ENCODE measurements at regions not wholly inside any gene's neighbourhood (a gene's known extent, or its start where the extent isn't known, plus 50 kb on each side); places are given as distances from the start of the nearest gene placed in this dataset.

DNA sequence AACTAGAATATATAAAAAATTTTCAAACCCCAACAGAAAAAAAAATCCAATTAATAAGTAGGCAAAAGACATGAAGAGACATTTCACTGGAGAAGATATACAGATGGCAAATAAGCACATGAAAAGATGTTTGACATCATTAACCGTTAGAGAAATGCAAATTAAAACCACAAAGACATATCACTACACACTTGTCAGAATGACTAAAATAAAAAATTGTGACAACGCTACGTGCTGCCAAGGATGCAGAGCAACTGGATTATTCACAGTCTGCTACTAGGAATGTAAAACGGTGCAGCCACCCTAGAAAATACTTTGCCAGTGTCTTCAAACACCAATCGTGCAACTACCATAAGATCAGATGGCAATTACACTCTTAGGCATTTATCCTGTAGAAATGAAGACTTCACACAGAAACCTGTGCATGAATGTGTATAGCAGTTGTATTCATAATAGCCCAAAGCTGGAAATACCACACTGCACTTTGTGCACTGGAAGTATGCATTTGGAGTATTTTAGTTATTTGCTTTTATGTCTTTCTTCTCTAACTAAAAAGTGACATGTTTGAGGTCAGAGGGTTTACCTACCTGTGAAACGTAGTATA is 75.3 kb upstream of the PALMD start:
- intact Hi-C loops (cut with DNase I) = no loop called here
- DNase-seq (ENCODE audit: extremely low spot score in 2 of 2) = no peak
- Histone ChIP-seq H3K36me3 (no peaks in the 10 kb centered on the region), H3K27ac (no peak overlapping the region), H3K27me3 (no peaks in the 10 kb centered on the region), H3K4me1 (no peaks in the 10 kb centered on the region), H3K4me3 (no peak overlapping the region), H3K9me3 (no peaks in the 10 kb centered on the region)
- TF ChIP-seq POLR2AphosphoS5 (IDR thresholded peaks at IDR 0.05; ENCODE audit: insufficient read depth in 1 of 2, low read depth in 1 of 2) = no peak

DNA sequence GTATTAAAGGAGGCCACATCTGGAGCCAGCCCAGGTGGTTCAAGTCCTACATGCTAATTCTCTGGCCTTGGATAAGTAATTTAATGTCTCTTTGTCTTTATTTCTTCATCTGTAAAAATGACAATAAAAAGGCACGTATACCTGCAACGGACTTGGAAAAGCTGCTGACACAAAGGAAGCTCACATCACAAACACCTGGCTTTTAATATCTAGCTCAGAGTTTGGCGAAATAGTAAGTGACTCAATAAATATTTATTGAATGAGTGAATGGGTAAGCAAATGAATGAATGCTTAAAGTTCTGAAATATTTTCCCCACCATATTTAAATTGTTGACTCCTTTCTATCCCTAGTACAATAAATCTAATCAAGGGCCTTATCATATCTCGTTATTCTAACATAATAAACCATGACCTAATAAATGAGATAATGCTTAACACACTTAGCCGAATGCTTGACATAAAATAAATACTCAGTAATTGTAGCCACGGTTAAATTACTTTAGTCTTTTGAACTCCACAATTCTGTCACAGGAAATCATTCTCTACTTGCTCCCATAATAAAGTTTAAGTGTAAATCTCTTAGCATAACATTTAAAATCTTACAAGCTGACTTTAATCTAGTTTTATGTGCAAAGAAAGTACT is 74.7 kb upstream of the PALMD start:
- DNase-seq (ENCODE audit: extremely low spot score in 2 of 2) = no peak
- TF ChIP-seq, protein P1, sequence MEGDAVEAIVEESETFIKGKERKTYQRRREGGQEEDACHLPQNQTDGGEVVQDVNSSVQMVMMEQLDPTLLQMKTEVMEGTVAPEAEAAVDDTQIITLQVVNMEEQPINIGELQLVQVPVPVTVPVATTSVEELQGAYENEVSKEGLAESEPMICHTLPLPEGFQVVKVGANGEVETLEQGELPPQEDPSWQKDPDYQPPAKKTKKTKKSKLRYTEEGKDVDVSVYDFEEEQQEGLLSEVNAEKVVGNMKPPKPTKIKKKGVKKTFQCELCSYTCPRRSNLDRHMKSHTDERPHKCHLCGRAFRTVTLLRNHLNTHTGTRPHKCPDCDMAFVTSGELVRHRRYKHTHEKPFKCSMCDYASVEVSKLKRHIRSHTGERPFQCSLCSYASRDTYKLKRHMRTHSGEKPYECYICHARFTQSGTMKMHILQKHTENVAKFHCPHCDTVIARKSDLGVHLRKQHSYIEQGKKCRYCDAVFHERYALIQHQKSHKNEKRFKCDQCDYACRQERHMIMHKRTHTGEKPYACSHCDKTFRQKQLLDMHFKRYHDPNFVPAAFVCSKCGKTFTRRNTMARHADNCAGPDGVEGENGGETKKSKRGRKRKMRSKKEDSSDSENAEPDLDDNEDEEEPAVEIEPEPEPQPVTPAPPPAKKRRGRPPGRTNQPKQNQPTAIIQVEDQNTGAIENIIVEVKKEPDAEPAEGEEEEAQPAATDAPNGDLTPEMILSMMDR (IDR thresholded peaks at IDR 0.05) = no peak
- TF ChIP-seq POLR2A (IDR thresholded peaks at IDR 0.05) (no peak), POLR2AphosphoS5 (IDR thresholded peaks at IDR 0.05; ENCODE audit: insufficient read depth in 1 of 2, low read depth in 1 of 2) (no peak)
- intact Hi-C loops (cut with DNase I) = no loop called here
- no peaks in the 10 kb centered on the region for H3K9me3 ChIP-seq
- no peaks in the 10 kb centered on the region for H3K27me3 ChIP-seq
- no peaks in the 10 kb centered on the region for H3K4me1 ChIP-seq
- no peak overlapping the region for H3K27ac ChIP-seq
- no peak overlapping the region for H3K4me3 ChIP-seq
- H3K36me3 ChIP-seq = no peaks in the 10 kb centered on the region

DNA sequence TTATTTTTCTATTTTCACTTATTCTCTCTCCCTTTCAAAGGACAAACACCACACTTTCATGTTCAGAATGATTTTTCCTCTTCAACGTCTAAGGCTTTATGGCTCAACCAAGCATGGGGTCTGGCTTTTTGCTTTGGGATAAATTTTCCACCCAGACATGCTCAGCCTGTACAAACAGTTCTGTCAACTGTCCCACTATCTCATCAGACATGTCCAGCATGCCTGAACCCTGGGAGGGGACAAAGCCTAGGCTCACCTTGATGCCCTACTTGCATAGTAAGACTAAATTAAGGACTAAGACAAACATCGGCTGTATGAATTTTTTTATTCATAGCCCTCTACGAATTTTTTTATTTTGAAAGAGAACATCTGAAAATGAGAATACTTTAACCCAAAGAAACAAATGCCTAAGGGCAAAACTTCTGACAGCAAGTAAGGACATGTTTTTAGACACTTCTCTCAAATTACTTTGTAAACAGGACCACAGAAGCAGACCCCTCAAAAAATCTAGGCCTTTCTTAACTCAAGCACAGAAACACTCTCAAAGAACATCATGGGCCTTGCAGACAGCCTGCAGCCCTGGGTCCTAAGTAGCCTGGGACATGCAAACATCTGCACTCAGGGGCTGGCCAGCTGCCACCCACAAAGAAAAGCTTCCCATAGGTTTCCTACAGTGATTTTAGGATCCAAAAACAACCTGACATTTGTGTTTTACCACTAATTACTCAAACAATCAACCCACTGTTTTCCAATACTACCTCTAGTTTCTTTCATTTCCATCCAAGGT is 72.3 kb upstream of the PALMD start:
- Histone ChIP-seq H3K27me3 (no peaks in the 10 kb centered on the region), H3K27ac (no peak overlapping the region), H3K4me3 (no peak overlapping the region), H3K4me1 (no peaks in the 10 kb centered on the region), H3K9me3 (no peaks in the 10 kb centered on the region), H3K36me3 (no peaks in the 10 kb centered on the region)
- no peak for DNase-seq (ENCODE audit: extremely low spot score in 2 of 2)
- intact Hi-C loops (cut with DNase I) = no loop called here
- TF ChIP-seq POLR2AphosphoS5 (IDR thresholded peaks at IDR 0.05; ENCODE audit: insufficient read depth in 1 of 2, low read depth in 1 of 2) (no peak), POLR2A (IDR thresholded peaks at IDR 0.05) (no peak)
- TF ChIP-seq, protein P1 (IDR thresholded peaks at IDR 0.05) = no peak

DNA sequence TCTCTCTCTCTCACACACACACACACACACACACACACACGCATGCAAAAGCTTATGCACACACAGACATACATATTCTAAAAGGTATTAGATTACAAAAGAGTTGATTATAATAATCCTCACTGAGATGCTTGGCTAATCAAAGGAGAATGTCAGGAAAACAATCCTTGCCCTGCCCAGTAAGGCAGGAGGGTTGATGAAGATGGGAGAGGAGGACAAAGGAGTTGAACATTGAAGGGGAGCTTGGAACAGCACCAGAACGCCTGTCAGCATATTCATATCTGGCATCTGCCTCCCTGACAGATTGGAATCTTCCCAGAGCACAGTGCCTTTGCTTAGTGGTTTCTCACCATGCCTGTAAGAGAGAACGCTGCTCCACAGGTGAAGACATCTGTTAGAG is 68.6 kb upstream of the PALMD start:
- TF ChIP-seq POLR2A (IDR thresholded peaks at IDR 0.05) (no peak), POLR2AphosphoS5 (IDR thresholded peaks at IDR 0.05; ENCODE audit: insufficient read depth in 1 of 2, low read depth in 1 of 2) (no peak)
- TF ChIP-seq, protein P1 (IDR thresholded peaks at IDR 0.05) = no peak
- Histone ChIP-seq H3K36me3 (no peaks in the 10 kb centered on the region), H3K4me3 (no peak overlapping the region), H3K27me3 (no peaks in the 10 kb centered on the region), H3K27ac (no peak overlapping the region), H3K4me1 (peaks cover 6% of the 10 kb centered on the region), H3K9me3 (no peaks in the 10 kb centered on the region)
- DNase-seq (ENCODE audit: extremely low spot score in 2 of 2) = no peak
- intact Hi-C loops (cut with DNase I) = no loop called here

DNA sequence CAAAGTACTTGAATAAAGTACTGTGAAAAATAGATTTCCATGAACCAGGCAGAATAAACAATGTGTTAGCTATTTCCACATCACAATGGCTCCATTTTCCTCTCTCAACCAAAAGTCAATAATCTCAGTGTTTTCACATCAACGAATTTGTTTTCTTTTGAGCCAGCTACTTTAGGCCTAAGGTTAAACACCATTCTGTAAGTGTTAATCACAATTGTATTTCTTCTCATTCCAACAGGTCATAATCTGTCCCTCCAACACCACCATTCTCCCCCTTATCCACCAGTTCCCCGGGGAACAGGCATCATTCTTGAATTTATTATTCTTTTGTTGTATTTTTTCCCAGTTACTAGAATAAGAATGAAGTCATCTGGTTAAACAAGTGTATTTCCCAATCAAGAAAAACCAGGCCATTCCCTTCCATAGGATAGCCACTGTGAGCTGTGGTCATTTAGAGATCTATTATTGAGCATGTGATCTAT is 66.2 kb upstream of the PALMD start:
- Histone ChIP-seq H3K4me1 (peaks cover 6% of the 10 kb centered on the region), H3K27me3 (no peaks in the 10 kb centered on the region), H3K27ac (no peak overlapping the region), H3K36me3 (no peaks in the 10 kb centered on the region), H3K4me3 (no peak overlapping the region), H3K9me3 (no peaks in the 10 kb centered on the region)
- no peak for DNase-seq (ENCODE audit: extremely low spot score in 2 of 2)
- TF ChIP-seq, protein P1 (IDR thresholded peaks at IDR 0.05) = no peak
- TF ChIP-seq POLR2AphosphoS5 (IDR thresholded peaks at IDR 0.05; ENCODE audit: insufficient read depth in 1 of 2, low read depth in 1 of 2) = no peak
- TF ChIP-seq POLR2A (IDR thresholded peaks at IDR 0.05) = no peak
- intact Hi-C loops (cut with DNase I) = no loop called here

Data from vagina (tissue), 2 donors.